ENCODE measurements at regions not wholly inside any gene's neighbourhood (a gene's known extent, or its start where the extent isn't known, plus 50 kb on each side); places are given as distances from the start of the nearest gene placed in this dataset.
A peak's percentile ranks its signal among the peaks of the same experiment; 100 is the strongest.

- Mint-ChIP-seq H3K27ac (peak overlapping the region; percentile 66), H3K27me3 (no peaks in the 10 kb centered on the region), H3K9me3 (no peaks in the 10 kb centered on the region), H3K4me3 (no peak overlapping the region), H3K36me3 (no peaks in the 10 kb centered on the region), H3K4me1 (ENCODE audit: unreplicated experiment) (peaks cover 20% of the 10 kb centered on the region)
- no peak for DNase-seq (ENCODE audit: extremely low spot score, unreplicated experiment)
- TF ChIP-seq CTCF (conservative IDR thresholded peaks at IDR 0.05) = no peak
Measured at GRCh38 chr1:94654459-94654858, 112.9 kb upstream of the F3 start.

DNA sequence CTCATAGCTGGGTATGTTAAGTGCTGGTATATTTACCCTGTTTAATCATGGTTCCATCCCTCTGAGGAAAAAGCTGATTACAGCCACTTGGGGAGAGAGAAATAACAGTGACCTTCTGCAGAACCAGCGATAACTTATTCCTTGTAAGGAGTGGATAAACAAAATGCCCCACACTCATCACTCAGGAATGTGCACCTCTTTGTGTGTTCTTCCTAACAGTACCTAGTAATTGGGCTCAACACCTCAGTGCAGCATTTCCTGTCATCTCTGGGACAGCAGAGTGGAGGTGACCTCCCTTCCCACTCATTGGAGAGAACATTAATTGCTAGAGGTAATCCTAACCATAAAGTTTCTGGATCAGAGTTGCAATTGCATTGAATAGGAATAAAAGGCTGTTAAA lies 112.5 kb upstream of the F3 start:
- Mint-ChIP-seq H3K4me1 (ENCODE audit: unreplicated experiment) (peaks cover 20% of the 10 kb centered on the region), H3K4me3 (no peak overlapping the region), H3K27me3 (no peaks in the 10 kb centered on the region), H3K9me3 (no peaks in the 10 kb centered on the region), H3K27ac (peak overlapping the region; percentile 66), H3K36me3 (no peaks in the 10 kb centered on the region)
- no peak for DNase-seq (ENCODE audit: extremely low spot score, unreplicated experiment)
- TF ChIP-seq CTCF (conservative IDR thresholded peaks at IDR 0.05) = no peak

- H3K27ac Mint-ChIP-seq = peak overlapping the region; percentile 63
- peaks cover 20% of the 10 kb centered on the region for H3K4me1 Mint-ChIP-seq (ENCODE audit: unreplicated experiment)
- DNase-seq (ENCODE audit: extremely low spot score, unreplicated experiment) = no peak
- no peak overlapping the region for H3K4me3 Mint-ChIP-seq
- no peak for TF ChIP-seq CTCF (conservative IDR thresholded peaks at IDR 0.05)
- H3K9me3 Mint-ChIP-seq = no peaks in the 10 kb centered on the region
- H3K27me3 Mint-ChIP-seq = no peaks in the 10 kb centered on the region
- H3K36me3 Mint-ChIP-seq = no peaks in the 10 kb centered on the region
Measured at GRCh38 chr1:94653454-94653853, 111.9 kb upstream of the F3 start.

DNA sequence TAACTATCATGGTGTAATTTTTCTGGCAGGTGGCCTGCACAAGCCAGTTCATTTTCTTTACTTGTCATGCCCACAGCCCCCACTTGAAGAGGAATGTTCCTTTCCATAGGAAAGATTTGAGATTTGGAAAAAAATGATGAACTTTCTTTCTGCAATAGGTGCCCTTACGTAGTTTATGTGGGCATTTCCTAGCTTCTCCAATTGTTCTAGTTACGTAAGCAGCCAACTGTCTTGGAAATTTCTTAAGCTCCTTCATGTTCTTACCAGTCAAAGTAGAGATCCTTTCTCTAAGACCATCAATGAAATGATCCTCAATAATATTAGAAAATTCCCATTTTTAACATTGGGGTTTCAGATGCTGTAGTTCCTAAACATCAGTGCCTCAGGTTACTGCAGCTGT lies 109.5 kb upstream of the F3 start:
- Mint-ChIP-seq H3K27me3 (no peaks in the 10 kb centered on the region), H3K4me3 (no peak overlapping the region)

DNA sequence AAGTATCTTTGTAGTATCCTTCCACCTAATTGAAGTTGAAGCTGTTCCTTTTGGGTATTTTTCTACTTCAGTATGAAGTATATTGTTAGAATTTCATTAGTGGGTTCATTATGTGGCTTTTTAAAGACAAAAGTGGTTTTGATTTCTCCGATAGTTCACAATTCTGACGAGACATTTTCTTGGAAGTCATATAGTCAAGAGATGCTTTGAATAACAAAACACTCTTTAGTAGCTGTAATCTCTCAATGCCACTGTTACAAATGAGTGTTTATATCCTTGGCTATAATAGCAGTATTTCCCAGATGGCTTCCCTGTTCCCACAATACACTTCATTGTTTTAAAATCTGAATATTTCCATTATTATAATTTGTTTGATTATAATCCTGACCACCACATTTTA lies 108.7 kb upstream of the F3 start:
- Mint-ChIP-seq H3K27ac (no peak overlapping the region), H3K4me1 (ENCODE audit: unreplicated experiment) (peaks cover 18% of the 10 kb centered on the region), H3K4me3 (no peak overlapping the region), H3K9me3 (no peaks in the 10 kb centered on the region), H3K27me3 (no peaks in the 10 kb centered on the region), H3K36me3 (no peaks in the 10 kb centered on the region)
- no peak for TF ChIP-seq CTCF (conservative IDR thresholded peaks at IDR 0.05)
- DNase-seq (ENCODE audit: extremely low spot score, unreplicated experiment) = no peak

More for the DNA sequence above, 109.5 kb upstream of the F3 start:
- DNase-seq (ENCODE audit: extremely low spot score, unreplicated experiment) = no peak
- no peaks in the 10 kb centered on the region for H3K9me3 Mint-ChIP-seq
- no peak overlapping the region for H3K27ac Mint-ChIP-seq
- no peaks in the 10 kb centered on the region for H3K36me3 Mint-ChIP-seq
- TF ChIP-seq CTCF (conservative IDR thresholded peaks at IDR 0.05) = no peak
- H3K4me1 Mint-ChIP-seq (ENCODE audit: unreplicated experiment) = peaks cover 18% of the 10 kb centered on the region

Data from type B pancreatic cell (in vitro differentiated cells).